ENCODE measurements at regions not wholly inside any gene's neighbourhood (a gene's known extent, or its start where the extent isn't known, plus 50 kb on each side); places are given as distances from the start of the nearest gene placed in this dataset.
"Not testable (repeated sequence)": the region's sequence is repeated elsewhere in the genome, so short reads cannot be mapped to it uniquely, and the experiment has no call there.

DNA sequence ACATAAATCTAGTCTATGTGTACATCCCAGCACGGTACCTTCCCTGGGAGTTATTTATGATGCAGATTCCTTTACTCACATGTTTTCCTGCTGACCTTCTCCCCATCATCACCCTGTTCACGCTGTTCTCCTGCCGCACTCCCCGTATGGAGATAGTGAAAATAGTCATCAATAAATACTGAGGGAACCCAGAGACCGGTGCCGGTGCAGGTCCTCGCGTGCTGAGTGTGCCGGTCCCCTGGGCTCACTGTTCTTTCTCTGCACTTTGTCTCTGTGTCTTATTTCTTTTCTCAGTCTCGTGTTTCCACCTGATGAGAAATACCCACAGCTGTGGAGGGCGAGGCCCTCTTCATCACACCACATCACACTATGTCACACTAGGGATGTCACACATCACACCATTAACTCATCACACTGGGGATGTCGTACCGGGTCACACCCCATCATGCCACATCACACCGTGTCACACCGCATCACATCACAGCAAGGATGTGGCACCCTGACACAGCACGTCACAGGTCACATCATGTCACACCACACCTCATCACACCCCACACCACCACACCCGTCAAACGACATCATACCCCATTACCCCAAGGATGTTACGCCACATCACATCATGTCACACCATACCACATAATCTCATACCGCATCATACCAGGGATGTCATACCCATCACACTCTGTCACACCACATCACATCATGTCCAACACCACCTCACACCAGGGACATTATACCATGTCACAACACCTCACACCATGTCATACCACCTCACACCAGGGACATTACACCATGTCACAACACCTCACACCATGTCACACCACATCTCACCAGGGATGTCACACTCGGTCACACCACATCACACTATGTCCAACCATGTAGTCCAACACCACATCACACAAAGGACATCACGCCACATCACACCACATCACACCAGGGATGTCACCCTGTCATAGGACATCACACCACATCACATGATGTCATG lies 207.0 kb downstream of the TMEM121 start:
- no peak for DNase-seq (ENCODE audit: low spot score)
- 91% methylated on average over 22 of the region's 22 CpGs for WGBS

DNA sequence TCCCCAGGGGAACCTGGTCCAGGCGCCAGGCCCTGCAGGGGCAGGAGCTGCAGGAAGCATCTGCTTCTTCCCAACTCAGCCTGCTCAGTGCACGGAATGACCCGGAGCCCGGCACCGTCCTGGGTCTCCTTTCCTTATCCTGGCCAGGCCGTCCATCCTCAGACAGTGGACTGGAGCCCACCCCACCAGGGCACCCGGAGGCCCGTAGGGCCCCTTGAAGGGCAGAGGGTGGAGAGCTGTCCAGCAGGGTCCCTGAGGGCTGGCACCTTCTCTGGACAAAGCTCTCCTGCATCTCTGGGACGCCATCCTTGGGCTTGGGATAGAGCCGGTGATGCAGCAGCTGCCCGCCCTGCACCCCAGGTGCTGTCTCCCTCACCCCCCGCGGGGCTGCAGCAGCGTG lies 207.9 kb downstream of the TMEM121 start:
- not testable (repeated sequence) for H3K27me3 ChIP-seq (ENCODE audit: control insufficient read depth in 4 of 4, insufficient read depth in 4 of 4, low read length in 3 of 4); H3K4me3 ChIP-seq (ENCODE audit: low read depth in 1 of 3, low read length in 3 of 3); H3K9me3 ChIP-seq (ENCODE audit: control insufficient read depth in 4 of 4, low read length in 3 of 4); H3K27ac ChIP-seq (ENCODE audit: low read depth in 1 of 2, low read length in 2 of 2); H3K36me3 ChIP-seq (ENCODE audit: control insufficient read depth in 4 of 4, insufficient read depth in 3 of 4, low read depth in 1 of 4, low read length in 3 of 4); H3K4me1 ChIP-seq (ENCODE audit: control insufficient read depth in 4 of 4, insufficient read depth in 4 of 4, low read length in 3 of 4); DNase-seq (ENCODE audit: low spot score); H3K9ac ChIP-seq (ENCODE audit: low read depth in 1 of 2, low read length in 2 of 2)
- 82% methylated on average over 8 of the region's 14 CpGs for WGBS

More for the DNA sequence above, 207.0 kb downstream of the TMEM121 start:
- no peak overlapping the region for H3K4me3 ChIP-seq (ENCODE audit: low read depth in 1 of 3, low read length in 3 of 3)
- H3K9me3 ChIP-seq (ENCODE audit: control insufficient read depth in 4 of 4, low read length in 3 of 4), result no peaks in the 10 kb centered on the region
- no peaks in the 10 kb centered on the region for H3K36me3 ChIP-seq (ENCODE audit: control insufficient read depth in 4 of 4, insufficient read depth in 3 of 4, low read depth in 1 of 4, low read length in 3 of 4)
- H3K4me1 ChIP-seq (ENCODE audit: control insufficient read depth in 4 of 4, insufficient read depth in 4 of 4, low read length in 3 of 4), result peaks cover 0 to 1% (median 0%) of the 10 kb centered on the region in 4 donors
- H3K27ac ChIP-seq (ENCODE audit: low read depth in 1 of 2, low read length in 2 of 2), result no peak overlapping the region
- no peak overlapping the region for H3K9ac ChIP-seq (ENCODE audit: low read depth in 1 of 2, low read length in 2 of 2)
- no peaks in the 10 kb centered on the region for H3K27me3 ChIP-seq (ENCODE audit: control insufficient read depth in 4 of 4, insufficient read depth in 4 of 4, low read length in 3 of 4)
- TF ChIP-seq GABPA (IDR thresholded peaks at IDR 0.05 in 1 of 2, conservative IDR thresholded peaks at IDR 0.05 in 1 of 2) (no peak), CTCF (IDR thresholded peaks at IDR 0.05; ENCODE audit: low read depth, low read length, missing input control) (no peak), JUND (IDR thresholded peaks at IDR 0.05) (no peak)

- whole genome bisulfite sequencing, result 87% methylated on average over 14 of the region's 20 CpGs
- not testable (repeated sequence) for H3K27me3 ChIP-seq (ENCODE audit: control insufficient read depth in 4 of 4, insufficient read depth in 4 of 4, low read length in 3 of 4); H3K9me3 ChIP-seq (ENCODE audit: control insufficient read depth in 4 of 4, low read length in 3 of 4); H3K27ac ChIP-seq (ENCODE audit: low read depth in 1 of 2, low read length in 2 of 2); H3K4me3 ChIP-seq (ENCODE audit: low read depth in 1 of 3, low read length in 3 of 3); H3K36me3 ChIP-seq (ENCODE audit: control insufficient read depth in 4 of 4, insufficient read depth in 3 of 4, low read depth in 1 of 4, low read length in 3 of 4); H3K4me1 ChIP-seq (ENCODE audit: control insufficient read depth in 4 of 4, insufficient read depth in 4 of 4, low read length in 3 of 4); DNase-seq (ENCODE audit: low spot score); H3K9ac ChIP-seq (ENCODE audit: low read depth in 1 of 2, low read length in 2 of 2)
Observed at GRCh38 chr14:105736331-105736730, 209.9 kb downstream of the TMEM121 start.

- H3K27ac ChIP-seq (ENCODE audit: low read depth in 1 of 2, low read length in 2 of 2), result no peak overlapping the region
- H3K36me3 ChIP-seq (ENCODE audit: control insufficient read depth in 4 of 4, insufficient read depth in 3 of 4, low read depth in 1 of 4, low read length in 3 of 4), result no peaks in the 10 kb centered on the region
- DNase-seq (ENCODE audit: low spot score), result no peak
- H3K9ac ChIP-seq (ENCODE audit: low read depth in 1 of 2, low read length in 2 of 2), result no peak overlapping the region
- H3K27me3 ChIP-seq (ENCODE audit: control insufficient read depth in 4 of 4, insufficient read depth in 4 of 4, low read length in 3 of 4), result no peaks in the 10 kb centered on the region
- H3K9me3 ChIP-seq (ENCODE audit: control insufficient read depth in 4 of 4, low read length in 3 of 4), result no peaks in the 10 kb centered on the region
- 77% methylated on average over 17 of the region's 17 CpGs for WGBS
- no peak overlapping the region for H3K4me3 ChIP-seq (ENCODE audit: low read depth in 1 of 3, low read length in 3 of 3)
- peaks cover 0 to 1% (median 0%) of the 10 kb centered on the region in 4 donors for H3K4me1 ChIP-seq (ENCODE audit: control insufficient read depth in 4 of 4, insufficient read depth in 4 of 4, low read length in 3 of 4)
- TF ChIP-seq REST (IDR thresholded peaks at IDR 0.05) (no peak), NR2F2 (IDR thresholded peaks at IDR 0.05) (no peak), ATF3 (IDR thresholded peaks at IDR 0.05) (no peak), RAD21 (IDR thresholded peaks at IDR 0.05) (no peak), GABPA (IDR thresholded peaks at IDR 0.05 in 1 of 2, conservative IDR thresholded peaks at IDR 0.05 in 1 of 2) (no peak), FOXA2 (IDR thresholded peaks at IDR 0.05) (no peak), EGR1 (IDR thresholded peaks at IDR 0.05; ENCODE audit: low read depth in 2 of 2) (no peak), RXRA (IDR thresholded peaks at IDR 0.05) (no peak), HNF4A (conservative IDR thresholded peaks at IDR 0.05) (no peak)
- TF ChIP-seq, protein P1, sequence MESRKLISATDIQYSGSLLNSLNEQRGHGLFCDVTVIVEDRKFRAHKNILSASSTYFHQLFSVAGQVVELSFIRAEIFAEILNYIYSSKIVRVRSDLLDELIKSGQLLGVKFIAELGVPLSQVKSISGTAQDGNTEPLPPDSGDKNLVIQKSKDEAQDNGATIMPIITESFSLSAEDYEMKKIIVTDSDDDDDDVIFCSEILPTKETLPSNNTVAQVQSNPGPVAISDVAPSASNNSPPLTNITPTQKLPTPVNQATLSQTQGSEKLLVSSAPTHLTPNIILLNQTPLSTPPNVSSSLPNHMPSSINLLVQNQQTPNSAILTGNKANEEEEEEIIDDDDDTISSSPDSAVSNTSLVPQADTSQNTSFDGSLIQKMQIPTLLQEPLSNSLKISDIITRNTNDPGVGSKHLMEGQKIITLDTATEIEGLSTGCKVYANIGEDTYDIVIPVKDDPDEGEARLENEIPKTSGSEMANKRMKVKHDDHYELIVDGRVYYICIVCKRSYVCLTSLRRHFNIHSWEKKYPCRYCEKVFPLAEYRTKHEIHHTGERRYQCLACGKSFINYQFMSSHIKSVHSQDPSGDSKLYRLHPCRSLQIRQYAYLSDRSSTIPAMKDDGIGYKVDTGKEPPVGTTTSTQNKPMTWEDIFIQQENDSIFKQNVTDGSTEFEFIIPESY (IDR thresholded peaks at IDR 0.05), result no peak
Observed at GRCh38 chr14:105737504-105738246, 211.3 kb downstream of the TMEM121 start.
